Fibroblast of gingiva (primary cell): ENCODE measurements at regions not wholly inside any gene's neighbourhood (a gene's known extent, or its start where the extent isn't known, plus 50 kb on each side); places are given as distances from the start of the nearest gene placed in this dataset.

ENCODE experiments used
- DNase-seq: peaks from one replicate; pipeline ENCODE4 v3.0.0-alpha.2; 2011; ENCODE audit warnings: low read depth

- no peak for DNase-seq
Observed at GRCh38 chr6:169891421-169891820, 140.0 kb downstream of the ERMARD start.

GRCh38 chr6:169890901-169891300, 139.5 kb downstream of the ERMARD start:
- no peak for DNase-seq

GRCh38 chr6:169890049-169890448, 138.6 kb downstream of the ERMARD start:
- no peak for DNase-seq

GRCh38 chr6:169887529-169888140, 136.2 kb downstream of the ERMARD start:
- DNase-seq: no peak

- no peak for DNase-seq
Observed at GRCh38 chr6:169886631-169887227, 135.3 kb downstream of the ERMARD start.

GRCh38 chr6:169885831-169886230, 134.4 kb downstream of the ERMARD start:
- DNase-seq: no peak

GRCh38 chr6:169885131-169885530, 133.7 kb downstream of the ERMARD start:
- DNase-seq: no peak

GRCh38 chr6:169884158-169884557, 132.7 kb downstream of the ERMARD start:
- DNase-seq: no peak

GRCh38 chr6:169883316-169883715, 131.9 kb downstream of the ERMARD start:
- DNase-seq: no peak

GRCh38 chr6:169881976-169882375, 130.6 kb downstream of the ERMARD start:
- DNase-seq: no peak

- DNase-seq: no peak
Observed at GRCh38 chr6:169881398-169881797, 130.0 kb downstream of the ERMARD start.

GRCh38 chr6:169880516-169880915, 129.1 kb downstream of the ERMARD start:
- DNase-seq: no peak

GRCh38 chr6:169869301-169869700, 117.9 kb downstream of the ERMARD start:
- no peak for DNase-seq

GRCh38 chr6:169868458-169868857, 117.0 kb downstream of the ERMARD start:
- DNase-seq: no peak

GRCh38 chr6:169867751-169868191, 116.3 kb downstream of the ERMARD start:
- DNase-seq: no peak

GRCh38 chr6:169866668-169867521, 115.5 kb downstream of the ERMARD start:
- DNase-seq: no peak

- DNase-seq: no peak
Observed at GRCh38 chr6:169866140-169866534, 114.7 kb downstream of the ERMARD start.

GRCh38 chr6:169865346-169866139, 114.1 kb downstream of the ERMARD start:
- DNase-seq: no peak

- DNase-seq: no peak
Observed at GRCh38 chr6:169864148-169865020, 113.0 kb downstream of the ERMARD start.

- no peak for DNase-seq
Observed at GRCh38 chr6:169863710-169864109, 112.3 kb downstream of the ERMARD start.

- DNase-seq: no peak
Observed at GRCh38 chr6:169862892-169863525, 111.6 kb downstream of the ERMARD start.
